Liver (tissue), 8 donors: ENCODE measurements at regions not wholly inside any gene's neighbourhood (a gene's known extent, or its start where the extent isn't known, plus 50 kb on each side); places are given as distances from the start of the nearest gene placed in this dataset.

Experiments used
- DNase-seq: peaks from one replicate; pipeline ENCODE4 v3.0.0-alpha.2; 2017; ENCODE audit warnings: low spot score
- H3K27ac ChIP-seq, 2 donors: one replicate each; pipeline ENCODE4 v1.7.0; 2013; ENCODE audit warnings: inconsistent platforms in 2 of 2, low read length in 2 of 2, control low read depth in 1 of 2, low read depth in 1 of 2, mild to moderate bottlenecking in 1 of 2
- H3K27me3 ChIP-seq, 4 donors: one replicate each; pipeline versions ENCODE4 v1.6.1 to v1.7.0; 2013; ENCODE audit warnings: low read length in 3 of 4, inconsistent platforms in 1 of 4, mild to moderate bottlenecking in 1 of 4, moderate library complexity in 1 of 4; ENCODE audit not compliant: control insufficient read depth in 4 of 4, insufficient read depth in 4 of 4
- H3K36me3 ChIP-seq, 4 donors: one replicate each; pipeline versions ENCODE4 v1.6.1 to v1.7.0; 2013; ENCODE audit warnings: low read length in 3 of 4, mild to moderate bottlenecking in 3 of 4, low read depth in 1 of 4, moderate library complexity in 1 of 4; ENCODE audit not compliant: control insufficient read depth in 4 of 4, insufficient read depth in 3 of 4
- H3K4me1 ChIP-seq, 4 donors: one replicate each; pipeline versions ENCODE4 v1.6.1 to v1.7.0; 2013; ENCODE audit warnings: low read length in 3 of 4, mild to moderate bottlenecking in 3 of 4, moderate library complexity in 1 of 4; ENCODE audit not compliant: control insufficient read depth in 4 of 4, insufficient read depth in 4 of 4
- H3K4me3 ChIP-seq, 3 donors: one replicate each; pipeline versions ENCODE4 v1.6.1 to v1.7.0; 2013; ENCODE audit warnings: low read length in 3 of 3, control low read depth in 1 of 3, low read depth in 1 of 3, mild to moderate bottlenecking in 1 of 3
- H3K9ac ChIP-seq, 2 donors: one replicate each; pipeline ENCODE4 v1.7.0; 2013; ENCODE audit warnings: low read length in 2 of 2, mild to moderate bottlenecking in 2 of 2, moderate library complexity in 2 of 2, control low read depth in 1 of 2, low read depth in 1 of 2
- H3K9me3 ChIP-seq, 4 donors: one replicate each; pipeline versions ENCODE4 v1.6.1 to v1.7.0; 2013; ENCODE audit warnings: low read length in 3 of 4; ENCODE audit not compliant: control insufficient read depth in 4 of 4
- CTCF ChIP-seq: fragments of 150-350 bp; IDR thresholded peaks from 2 replicates; pipeline ENCODE4 v1.5.1; 2017; ENCODE audit warnings: improper control_type of control experiment, low read depth, low read length; ENCODE audit not compliant: missing input control
- EGR1 ChIP-seq, 2 donors: IDR thresholded peaks; 2 replicates each; pipeline ENCODE4 v1.6.1; 2016 to 2018; ENCODE audit warnings: antibody characterized with exemption in 2 of 2, low read depth in 2 of 2
- FOXA1 ChIP-seq: IDR thresholded peaks from 2 replicates; pipeline ENCODE4 v1.6.1; 2016; ENCODE audit warnings: antibody characterized with exemption
- FOXA2 ChIP-seq: IDR thresholded peaks from 2 replicates; pipeline ENCODE4 v1.6.1; 2016; ENCODE audit warnings: antibody characterized with exemption
- GABPA ChIP-seq, 2 donors: IDR thresholded peaks in 1 of 2; conservative IDR thresholded peaks in 1 of 2; 2 replicates each; pipeline ENCODE4 v1.6.1; 2016; ENCODE audit warnings: antibody characterized with exemption in 2 of 2, mild to moderate bottlenecking in 1 of 2, moderate library complexity in 1 of 2
- HNF4A ChIP-seq, 2 donors: conservative IDR thresholded peaks; 2 replicates each; pipeline ENCODE4 v1.6.1; 2016; ENCODE audit warnings: antibody characterized with exemption in 2 of 2, mild to moderate bottlenecking in 2 of 2
- HNF4G ChIP-seq: IDR thresholded peaks from 2 replicates; pipeline ENCODE4 v1.6.1; 2016; ENCODE audit warnings: antibody characterized with exemption
- JUND ChIP-seq, 2 donors: IDR thresholded peaks; 2 replicates each; pipeline ENCODE4 v1.6.1; 2016; ENCODE audit warnings: antibody characterized with exemption in 2 of 2
- MAX ChIP-seq: IDR thresholded peaks from 2 replicates; pipeline ENCODE4 v1.6.1; 2016; ENCODE audit warnings: antibody characterized with exemption
- RAD21 ChIP-seq, 2 donors: IDR thresholded peaks; 2 replicates each; pipeline ENCODE4 v1.6.1; 2016; ENCODE audit warnings: antibody characterized with exemption in 2 of 2, mild to moderate bottlenecking in 2 of 2
- RXRA ChIP-seq, 2 donors: IDR thresholded peaks; 2 replicates each; pipeline ENCODE4 v1.6.1; 2017 to 2018; ENCODE audit warnings: antibody characterized with exemption in 2 of 2, mild to moderate bottlenecking in 1 of 2
- TAF1 ChIP-seq: conservative IDR thresholded peaks from 2 replicates; pipeline ENCODE4 v1.6.1; 2016; ENCODE audit warnings: antibody characterized with exemption, mild to moderate bottlenecking
- ZBTB33 ChIP-seq: IDR thresholded peaks from 2 replicates; pipeline ENCODE4 v1.6.1; 2016; ENCODE audit warnings: antibody characterized with exemption
- WGBS: extraction: QIAGEN DNeasy Blood & Tissue Kit; methylation state at CpG from one replicate; pipeline ENCODE4 v1.1.7; 2013; 5-methylcytosine and 5-hydroxymethylcytosine counted together
- TF ChIP-seq, protein P1 (sequence below): IDR thresholded peaks from 2 replicates; pipeline ENCODE4 v1.6.1; 2016; ENCODE audit warnings: antibody characterized with exemption, mild to moderate bottlenecking
- TF ChIP-seq, protein P2 (sequence below): IDR thresholded peaks from 2 replicates; pipeline ENCODE4 v1.6.1; 2016; ENCODE audit warnings: antibody characterized with exemption
- donor health status: healthy.
- donor health status: healthy.
- donor health status: healthy.
- donor health status: healthy.
- donor health status: healthy.

- H3K27ac ChIP-seq, result no peak overlapping the region
- H3K4me3 ChIP-seq, result no peak overlapping the region
- no peaks in the 10 kb centered on the region for H3K4me1 ChIP-seq
- no peaks in the 10 kb centered on the region for H3K36me3 ChIP-seq
- H3K27me3 ChIP-seq, result no peaks in the 10 kb centered on the region
- no peaks in the 10 kb centered on the region for H3K9me3 ChIP-seq
- no peak for DNase-seq
- no peak for TF ChIP-seq GABPA (IDR thresholded peaks at IDR 0.05 in 1 of 2, conservative IDR thresholded peaks at IDR 0.05 in 1 of 2)
- no peak for TF ChIP-seq EGR1 (IDR thresholded peaks at IDR 0.05; ENCODE audit: low read depth in 2 of 2)
- no peak for TF ChIP-seq RAD21 (IDR thresholded peaks at IDR 0.05)
- TF ChIP-seq JUND (IDR thresholded peaks at IDR 0.05), result no peak
- TF ChIP-seq FOXA1, result no peak
- no peak for TF ChIP-seq TAF1
- TF ChIP-seq, protein P1, sequence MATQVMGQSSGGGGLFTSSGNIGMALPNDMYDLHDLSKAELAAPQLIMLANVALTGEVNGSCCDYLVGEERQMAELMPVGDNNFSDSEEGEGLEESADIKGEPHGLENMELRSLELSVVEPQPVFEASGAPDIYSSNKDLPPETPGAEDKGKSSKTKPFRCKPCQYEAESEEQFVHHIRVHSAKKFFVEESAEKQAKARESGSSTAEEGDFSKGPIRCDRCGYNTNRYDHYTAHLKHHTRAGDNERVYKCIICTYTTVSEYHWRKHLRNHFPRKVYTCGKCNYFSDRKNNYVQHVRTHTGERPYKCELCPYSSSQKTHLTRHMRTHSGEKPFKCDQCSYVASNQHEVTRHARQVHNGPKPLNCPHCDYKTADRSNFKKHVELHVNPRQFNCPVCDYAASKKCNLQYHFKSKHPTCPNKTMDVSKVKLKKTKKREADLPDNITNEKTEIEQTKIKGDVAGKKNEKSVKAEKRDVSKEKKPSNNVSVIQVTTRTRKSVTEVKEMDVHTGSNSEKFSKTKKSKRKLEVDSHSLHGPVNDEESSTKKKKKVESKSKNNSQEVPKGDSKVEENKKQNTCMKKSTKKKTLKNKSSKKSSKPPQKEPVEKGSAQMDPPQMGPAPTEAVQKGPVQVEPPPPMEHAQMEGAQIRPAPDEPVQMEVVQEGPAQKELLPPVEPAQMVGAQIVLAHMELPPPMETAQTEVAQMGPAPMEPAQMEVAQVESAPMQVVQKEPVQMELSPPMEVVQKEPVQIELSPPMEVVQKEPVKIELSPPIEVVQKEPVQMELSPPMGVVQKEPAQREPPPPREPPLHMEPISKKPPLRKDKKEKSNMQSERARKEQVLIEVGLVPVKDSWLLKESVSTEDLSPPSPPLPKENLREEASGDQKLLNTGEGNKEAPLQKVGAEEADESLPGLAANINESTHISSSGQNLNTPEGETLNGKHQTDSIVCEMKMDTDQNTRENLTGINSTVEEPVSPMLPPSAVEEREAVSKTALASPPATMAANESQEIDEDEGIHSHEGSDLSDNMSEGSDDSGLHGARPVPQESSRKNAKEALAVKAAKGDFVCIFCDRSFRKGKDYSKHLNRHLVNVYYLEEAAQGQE, result no peak
- no peak for TF ChIP-seq CTCF
- TF ChIP-seq HNF4G, result no peak
- no peak for TF ChIP-seq RXRA (IDR thresholded peaks at IDR 0.05)
- no peak for TF ChIP-seq MAX
- no peak for TF ChIP-seq ZBTB33
- TF ChIP-seq HNF4A (conservative IDR thresholded peaks at IDR 0.05), result no peak
- TF ChIP-seq, protein P2, sequence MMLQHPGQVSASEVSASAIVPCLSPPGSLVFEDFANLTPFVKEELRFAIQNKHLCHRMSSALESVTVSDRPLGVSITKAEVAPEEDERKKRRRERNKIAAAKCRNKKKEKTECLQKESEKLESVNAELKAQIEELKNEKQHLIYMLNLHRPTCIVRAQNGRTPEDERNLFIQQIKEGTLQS, result no peak
- no peak for TF ChIP-seq FOXA2
- no peak overlapping the region for H3K9ac ChIP-seq
- WGBS, result 93% methylated on average over 6 of the region's 6 CpGs
Observed at GRCh38 chr2:193276069-193276468, 1081.3 kb upstream of the TMEFF2 start.

DNA sequence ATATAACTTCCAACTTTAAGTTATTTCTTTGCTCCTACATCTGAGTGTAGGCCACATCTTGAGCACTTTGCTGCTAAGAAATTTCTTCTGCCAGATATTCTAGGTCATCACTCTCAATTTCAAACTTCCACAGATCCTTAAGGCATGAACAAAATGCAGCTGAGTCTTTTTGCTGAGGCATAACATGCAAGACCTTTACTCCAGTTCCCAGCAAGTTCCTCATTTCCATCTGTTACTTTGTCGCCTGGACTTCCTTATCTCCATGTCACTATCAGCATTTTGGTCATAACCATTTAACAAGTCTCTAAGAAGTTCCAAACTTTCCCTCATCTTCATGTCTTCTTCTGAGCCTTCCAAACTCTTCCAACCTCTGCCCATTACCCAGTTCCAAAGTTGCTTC is 1077.3 kb upstream of the TMEFF2 start:
- Histone ChIP-seq H3K4me3 (no peak overlapping the region), H3K4me1 (no peaks in the 10 kb centered on the region), H3K9me3 (no peaks in the 10 kb centered on the region), H3K27ac (no peak overlapping the region), H3K36me3 (no peaks in the 10 kb centered on the region), H3K27me3 (no peaks in the 10 kb centered on the region), H3K9ac (no peak overlapping the region)
- no peak for DNase-seq
- TF ChIP-seq CTCF, result no peak
- WGBS, result 67% methylated on average over 1 of the region's 1 CpG
